Islet precursor cell (in vitro differentiated cells): ENCODE measurements at regions not wholly inside any gene's neighbourhood (a gene's known extent, or its start where the extent isn't known, plus 50 kb on each side); places are given as distances from the start of the nearest gene placed in this dataset.
A peak's percentile ranks its signal among the peaks of the same experiment; 100 is the strongest.

Experiments used
- DNase-seq: peaks from one replicate; pipeline ENCODE4 v3.0.0-alpha.2; 2018

DNA sequence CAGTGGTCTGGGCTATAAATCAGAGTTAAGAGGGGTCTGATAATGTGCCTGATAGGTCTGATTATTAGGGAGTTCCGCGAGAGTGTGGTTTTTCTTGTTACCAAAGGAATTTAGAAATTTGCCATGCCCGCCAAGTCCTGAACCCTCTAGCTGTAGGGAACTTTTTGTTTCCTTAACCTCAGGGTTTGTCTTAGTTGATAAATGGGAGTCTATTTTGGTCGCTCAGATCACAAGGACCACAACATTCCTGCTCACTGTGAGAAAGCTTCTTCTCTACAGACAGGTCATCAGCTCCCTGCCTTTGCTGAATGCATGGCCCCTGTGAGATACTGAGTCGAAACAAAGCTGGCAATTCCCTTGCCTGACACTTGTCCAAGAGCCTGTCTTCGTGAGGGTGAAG is 497.8 kb downstream of the HS3ST4 start:
- DNase-seq, result peak; percentile 77

GRCh38 chr16:26194526-26194925 is 502.8 kb downstream of the HS3ST4 start:
- DNase-seq, result no peak

- DNase-seq, result no peak
Observed at GRCh38 chr16:26195225-26195624, 503.5 kb downstream of the HS3ST4 start.

- DNase-seq, result no peak
Observed at GRCh38 chr16:26196310-26196709, 504.6 kb downstream of the HS3ST4 start.

GRCh38 chr16:26196802-26197201 is 505.0 kb downstream of the HS3ST4 start:
- DNase-seq, result no peak

DNA sequence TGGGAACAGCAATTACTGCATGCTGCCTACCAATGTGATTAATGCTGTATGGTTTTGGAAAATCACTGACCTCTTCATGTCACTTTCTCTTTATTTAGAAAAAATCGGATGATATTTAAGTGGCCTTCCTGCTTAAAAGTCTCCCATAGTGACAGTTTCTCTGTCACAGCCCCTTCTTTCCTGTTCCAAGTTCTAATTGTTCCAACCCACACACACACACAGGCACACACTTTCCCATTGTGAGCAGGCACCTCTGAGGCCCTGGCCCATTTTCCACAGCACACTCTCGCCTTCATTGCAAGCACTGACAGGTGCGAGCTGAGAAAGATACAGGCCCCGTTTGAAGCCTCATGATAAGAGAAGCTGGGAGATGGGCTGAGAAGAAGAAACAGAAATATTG is 505.9 kb downstream of the HS3ST4 start:
- no peak for DNase-seq

GRCh38 chr16:26198221-26198620 is 506.5 kb downstream of the HS3ST4 start:
- peak; percentile 73 for DNase-seq

- DNase-seq, result no peak
Observed at GRCh38 chr16:26204138-26204537, 512.4 kb downstream of the HS3ST4 start.

GRCh38 chr16:26211542-26211941 is 519.8 kb downstream of the HS3ST4 start:
- no peak for DNase-seq

DNA sequence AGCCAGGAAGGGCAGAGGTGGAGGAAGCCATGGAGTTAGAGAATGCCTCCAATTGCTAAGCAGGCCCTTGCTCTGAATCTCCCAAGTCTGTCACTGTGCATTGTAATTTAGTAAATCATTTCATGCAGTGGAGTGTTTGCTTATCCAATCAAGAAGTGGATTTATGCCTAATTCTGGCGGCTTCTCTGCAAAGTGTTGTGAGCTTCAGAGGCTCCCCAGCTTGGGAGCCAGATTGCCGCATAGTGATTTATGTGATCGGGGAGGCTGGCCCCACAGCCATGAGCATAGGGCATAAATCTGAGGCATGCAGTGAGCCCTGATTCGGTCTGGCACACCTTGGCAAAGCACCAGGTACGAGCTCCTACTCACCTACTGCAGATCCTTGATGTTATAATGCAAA is 520.8 kb downstream of the HS3ST4 start:
- DNase-seq, result no peak

- peak; percentile 64 for DNase-seq
Observed at GRCh38 chr16:26214581-26215174, 522.9 kb downstream of the HS3ST4 start.

DNA sequence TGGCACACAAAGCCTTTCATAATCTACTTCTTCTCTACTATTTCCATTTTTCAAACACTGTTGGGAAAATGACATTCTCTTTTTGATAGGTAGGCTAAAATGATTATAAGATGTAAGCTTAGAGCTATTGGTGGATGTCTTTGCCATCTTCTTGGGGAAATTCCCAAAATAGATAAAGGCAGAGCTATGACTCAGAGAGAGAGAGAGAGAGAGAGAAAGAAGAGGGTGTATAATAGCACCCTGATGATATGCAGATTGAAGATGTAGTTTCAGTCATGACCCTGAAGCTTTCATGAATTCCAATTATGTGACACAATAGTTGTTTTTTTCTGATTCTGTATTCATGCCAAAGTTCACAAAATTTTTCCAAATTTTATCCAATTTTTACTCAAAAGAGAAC is 529.1 kb downstream of the HS3ST4 start:
- DNase-seq, result no peak

GRCh38 chr16:26231647-26232046 is 539.9 kb downstream of the HS3ST4 start:
- DNase-seq, result no peak

DNA sequence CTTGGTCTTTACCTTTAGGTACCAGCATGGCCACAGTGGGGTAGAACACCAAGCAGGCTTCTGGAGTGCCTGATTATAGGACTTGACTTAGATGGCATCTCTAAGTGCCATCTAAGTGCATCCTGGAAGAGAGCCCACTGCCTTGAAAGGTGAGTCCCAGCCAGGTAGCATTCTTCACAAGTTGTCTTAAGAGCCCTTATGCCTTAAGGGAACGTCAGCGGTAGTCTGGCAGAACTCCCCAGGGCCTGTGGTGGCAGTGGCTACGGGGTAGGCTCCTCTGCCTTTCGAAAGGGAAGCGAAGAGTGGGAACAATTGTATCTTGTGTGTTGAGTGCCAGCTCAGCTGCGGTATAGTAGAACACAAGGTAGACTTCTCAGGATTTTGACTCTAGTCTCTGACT is 549.0 kb downstream of the HS3ST4 start:
- no peak for DNase-seq

DNA sequence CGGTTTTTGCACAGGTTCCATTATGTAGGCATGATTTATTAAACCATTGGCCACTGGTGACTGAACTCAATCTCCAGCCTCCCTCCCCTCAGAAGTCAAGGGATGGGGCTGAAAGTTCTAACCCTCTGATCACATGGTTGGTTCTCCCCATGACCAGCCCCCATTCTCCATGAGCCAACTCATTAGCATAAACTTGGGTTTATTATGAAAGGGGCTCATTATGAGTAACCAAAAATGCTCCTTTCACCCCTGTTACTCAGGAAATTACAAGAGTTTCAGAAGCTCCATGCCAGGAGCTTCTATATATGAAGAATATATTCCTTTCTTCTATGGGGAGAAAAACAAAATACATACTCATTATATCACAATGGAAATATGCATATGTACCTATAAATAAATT is 555.3 kb downstream of the HS3ST4 start:
- no peak for DNase-seq

DNA sequence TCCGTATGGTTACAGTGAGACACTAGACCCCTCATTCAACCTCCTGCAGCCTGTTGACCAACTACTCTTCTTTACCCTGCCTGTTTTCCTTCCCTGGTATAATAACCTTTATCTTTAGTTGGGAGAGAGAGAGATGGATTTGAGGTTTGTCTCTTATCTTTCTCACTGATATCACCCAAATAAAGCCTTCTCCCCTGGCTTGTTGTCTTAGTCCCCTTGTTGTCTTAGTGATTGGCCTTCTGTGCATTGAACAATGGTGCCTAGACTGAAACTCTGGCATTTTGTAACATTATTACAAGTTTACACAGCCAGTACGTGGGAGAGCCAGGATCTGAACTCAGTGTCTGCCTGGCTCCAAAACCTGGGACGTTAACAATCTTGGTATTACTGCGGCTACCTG is 560.8 kb downstream of the HS3ST4 start:
- no peak for DNase-seq

- no peak for DNase-seq
Observed at GRCh38 chr16:26261621-26262020, 569.9 kb downstream of the HS3ST4 start.

DNA sequence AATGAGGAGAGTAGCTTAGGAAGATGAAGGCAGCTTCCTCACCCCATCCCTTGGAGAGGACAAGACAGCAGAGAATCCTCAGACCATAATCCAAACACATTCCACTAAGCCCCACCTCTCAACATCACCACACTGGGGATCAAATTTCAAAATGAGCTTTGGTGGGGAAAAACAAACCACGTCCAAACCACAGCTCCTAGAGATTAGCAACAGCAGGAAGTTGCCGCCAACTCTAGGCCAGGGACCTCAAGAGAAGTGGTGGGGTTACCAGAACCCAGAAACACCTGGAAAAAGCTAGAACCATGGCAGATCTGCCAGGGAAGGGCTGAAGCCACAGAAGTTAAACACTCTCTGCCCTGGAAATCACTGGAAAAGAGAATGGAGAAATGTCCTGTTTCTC is 571.6 kb downstream of the HS3ST4 start:
- no peak for DNase-seq

DNA sequence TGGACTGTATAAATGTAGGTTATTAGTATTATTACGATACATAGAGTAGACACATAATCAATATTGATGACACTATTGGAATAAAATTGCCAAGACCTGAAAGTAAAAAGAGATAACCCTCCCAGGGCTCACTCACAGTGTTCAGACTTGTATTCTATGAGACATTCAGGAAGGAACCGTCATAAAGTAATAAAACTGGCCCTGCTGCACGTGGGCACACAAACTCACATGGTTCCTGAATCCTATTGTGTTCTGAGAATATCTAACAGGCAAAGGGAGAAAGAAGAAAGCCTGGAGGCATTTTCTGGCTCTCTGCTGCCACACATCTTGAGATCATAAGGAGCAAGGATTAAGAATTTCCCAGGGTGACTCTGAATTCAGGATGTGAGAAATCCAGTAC is 575.9 kb downstream of the HS3ST4 start:
- no peak for DNase-seq

GRCh38 chr16:26269673-26270072 is 577.9 kb downstream of the HS3ST4 start:
- DNase-seq, result no peak

DNA sequence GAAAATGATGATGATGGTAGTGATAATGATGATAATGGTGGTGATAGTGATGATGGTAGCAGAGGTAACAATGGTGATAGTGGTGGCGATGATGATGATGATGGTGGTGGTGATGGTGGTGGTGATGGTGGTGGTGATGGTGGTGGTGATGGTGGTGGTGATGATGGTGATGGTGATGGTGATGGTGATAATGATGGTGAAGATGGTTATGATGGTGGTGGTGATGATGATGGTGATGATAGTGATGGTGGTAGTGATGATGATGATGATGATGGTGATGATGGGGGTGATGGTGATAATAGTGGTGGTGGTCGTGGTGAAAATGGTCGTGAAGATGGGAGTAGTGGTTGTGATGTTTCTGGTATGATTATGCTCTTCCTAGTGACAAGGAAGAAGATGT is 581.8 kb downstream of the HS3ST4 start:
- no peak for DNase-seq

GRCh38 chr16:26275021-26275590 is 583.3 kb downstream of the HS3ST4 start:
- no peak for DNase-seq

- no peak for DNase-seq
Observed at GRCh38 chr16:26276289-26276688, 584.5 kb downstream of the HS3ST4 start.

- peak; percentile 88 for DNase-seq
Observed at GRCh38 chr16:26281381-26282110, 589.8 kb downstream of the HS3ST4 start.
